Right lobe of liver (tissue), 6 donors: ENCODE measurements at regions not wholly inside any gene's neighbourhood (a gene's known extent, or its start where the extent isn't known, plus 50 kb on each side); places are given as distances from the start of the nearest gene placed in this dataset.
A peak's percentile ranks its signal among the peaks of the same experiment; 100 is the strongest.

Source experiments
- ATAC-seq, 4 donors: fragments of 200-7000 bp; cut with Tn5 transposase; one replicate each; pipeline ENCODE4 v1.9.1; 2020; ENCODE audit warnings: mild to moderate bottlenecking in 4 of 4, moderate library complexity in 4 of 4
- DNase-seq, 3 donors: peaks; one replicate each; pipeline ENCODE4 v3.0.0-alpha.2; 2020
- H3K27ac ChIP-seq, 3 donors: fragments of 200-600 bp; one replicate each; pipeline ENCODE4 v1.8.0; 2022
- H3K27me3 ChIP-seq, 2 donors: fragments of 200-600 bp; one replicate each; pipeline ENCODE4 v1.8.0; 2022
- H3K36me3 ChIP-seq, 4 donors: fragments of 200-600 bp; sonication (generic) in 1 of 4; one replicate each; pipeline versions ENCODE4 v1.5.1 to v1.8.0; 2017 to 2022; ENCODE audit warnings: control low read depth in 1 of 4
- H3K4me1 ChIP-seq, 4 donors: fragments of 200-600 bp; sonication (generic) in 1 of 4; one replicate each; pipeline versions ENCODE4 v1.5.1 to v1.8.0; 2017 to 2022; ENCODE audit warnings: control low read depth in 1 of 4
- H3K4me3 ChIP-seq, 3 donors: fragments of 200-600 bp; one replicate each; pipeline ENCODE4 v1.8.0; 2022
- H3K9me3 ChIP-seq, 4 donors: fragments of 200-600 bp; sonication (generic) in 1 of 4; one replicate each; pipeline versions ENCODE4 v1.5.1 to v1.8.0; 2017 to 2022; ENCODE audit warnings: control low read depth in 1 of 4
- CTCF ChIP-seq, 4 donors: fragments of 200-600 bp in 3 of 4; fragments of 450-650 bp in 1 of 4; IDR thresholded peaks; one replicate each; pipeline versions ENCODE4 v1.5.1 to v1.8.0; 2016 to 2022; ENCODE audit warnings: antibody characterized with exemption in 4 of 4, mild to moderate bottlenecking in 2 of 4
- POLR2A ChIP-seq: fragments of 450-650 bp; IDR thresholded peaks from one replicate; pipeline ENCODE4 v1.6.1; 2017; ENCODE audit warnings: antibody characterized with exemption, mild to moderate bottlenecking
- WGBS: methylation state at CpG from one replicate; pipeline ENCODE4 v1.1.6; 2018; ENCODE audit warnings: low coverage, low lambda C conversion rate; ENCODE audit not compliant: insufficient coverage; ENCODE audit errors: missing lambda C conversion rate; 5-methylcytosine and 5-hydroxymethylcytosine counted together
- intact Hi-C, 2 donors: fragments of 100-400 bp; cut with DNase I; formaldehyde crosslinking; loops; one replicate each; pipeline versions ENCODE4 v1.11.2 to v1.14.1; 2022
- donor health status: DM: no; HTN: yes; CAD: no.
- donor health status: DM: no; HTN: no; CAD: no.
- donor health status: DM: no; HTN: no; CAD: no.
- donor health status: DM: no; HTN: yes; CAD: no.
- donor health status: DM: no; HTN: yes; CAD: no.

DNA sequence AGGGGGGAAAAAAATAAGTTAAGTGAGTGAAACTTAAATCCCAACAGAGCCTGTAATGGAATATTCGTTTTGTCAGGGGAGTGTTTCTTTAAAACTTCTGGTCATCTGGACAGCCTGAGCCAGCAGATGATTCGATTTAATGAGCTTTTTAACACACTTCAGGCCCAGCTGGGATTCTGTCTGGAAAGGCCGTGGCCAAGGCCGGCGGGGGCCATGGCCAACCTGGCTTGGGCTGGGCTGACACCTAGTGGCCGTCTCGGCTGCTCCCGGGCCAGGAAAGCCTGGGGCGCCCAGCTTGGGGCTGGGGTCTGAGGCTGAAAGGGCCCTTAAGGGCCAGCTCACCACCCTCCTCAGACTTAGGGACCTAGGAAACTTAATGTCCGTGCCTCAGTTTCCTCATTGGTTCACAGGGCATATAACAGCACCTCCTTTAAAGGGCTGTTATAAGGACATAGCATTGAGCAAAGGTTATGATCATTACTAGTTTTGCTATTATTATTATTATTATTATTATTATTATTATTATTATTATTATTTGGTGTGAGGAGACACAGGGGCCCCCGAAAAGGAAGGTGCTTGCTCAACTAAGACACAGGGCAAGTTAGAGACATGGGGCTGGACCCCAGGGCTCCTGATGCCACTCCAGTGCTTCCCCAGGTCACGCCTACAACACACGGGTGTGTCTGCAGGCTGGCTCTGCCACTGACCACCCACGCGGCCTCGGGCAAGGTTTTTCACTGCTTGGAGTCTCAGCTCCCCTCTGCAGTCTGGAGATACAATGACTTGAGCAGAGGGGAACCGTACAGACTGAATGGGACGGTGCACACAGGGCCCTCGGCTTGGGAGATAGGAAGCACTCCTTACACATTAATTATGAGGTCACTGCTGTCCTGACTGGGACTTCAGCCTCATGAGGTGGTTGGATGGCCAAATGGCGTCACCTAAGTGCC is 84.0 kb downstream of the SYNE3 start:
- WGBS: 40% methylated on average over 16 of the region's 20 CpGs
- H3K9me3 ChIP-seq: no peaks in the 10 kb centered on the region
- H3K36me3 ChIP-seq: peaks cover 0 to 9% (median 0%) of the 10 kb centered on the region in 4 donors
- no peak overlapping the region for H3K4me3 ChIP-seq
- ATAC-seq (peak; percentile 70 to 79 (median 76)), DNase-seq (peak; percentile 61 to 65 (median 64))
- no peak for TF ChIP-seq POLR2A
- TF ChIP-seq CTCF (IDR thresholded peaks at IDR 0.05): peak; percentile 73 to 90 (median 86)
- intact Hi-C loops: no loop called here
- H3K27me3 ChIP-seq: no peaks in the 10 kb centered on the region
- peaks cover 0 to 33% (median 14%) of the 10 kb centered on the region in 4 donors for H3K4me1 ChIP-seq
- H3K27ac ChIP-seq: peak overlapping the region in 2 of 3 donors; percentile 17 to 63

DNA sequence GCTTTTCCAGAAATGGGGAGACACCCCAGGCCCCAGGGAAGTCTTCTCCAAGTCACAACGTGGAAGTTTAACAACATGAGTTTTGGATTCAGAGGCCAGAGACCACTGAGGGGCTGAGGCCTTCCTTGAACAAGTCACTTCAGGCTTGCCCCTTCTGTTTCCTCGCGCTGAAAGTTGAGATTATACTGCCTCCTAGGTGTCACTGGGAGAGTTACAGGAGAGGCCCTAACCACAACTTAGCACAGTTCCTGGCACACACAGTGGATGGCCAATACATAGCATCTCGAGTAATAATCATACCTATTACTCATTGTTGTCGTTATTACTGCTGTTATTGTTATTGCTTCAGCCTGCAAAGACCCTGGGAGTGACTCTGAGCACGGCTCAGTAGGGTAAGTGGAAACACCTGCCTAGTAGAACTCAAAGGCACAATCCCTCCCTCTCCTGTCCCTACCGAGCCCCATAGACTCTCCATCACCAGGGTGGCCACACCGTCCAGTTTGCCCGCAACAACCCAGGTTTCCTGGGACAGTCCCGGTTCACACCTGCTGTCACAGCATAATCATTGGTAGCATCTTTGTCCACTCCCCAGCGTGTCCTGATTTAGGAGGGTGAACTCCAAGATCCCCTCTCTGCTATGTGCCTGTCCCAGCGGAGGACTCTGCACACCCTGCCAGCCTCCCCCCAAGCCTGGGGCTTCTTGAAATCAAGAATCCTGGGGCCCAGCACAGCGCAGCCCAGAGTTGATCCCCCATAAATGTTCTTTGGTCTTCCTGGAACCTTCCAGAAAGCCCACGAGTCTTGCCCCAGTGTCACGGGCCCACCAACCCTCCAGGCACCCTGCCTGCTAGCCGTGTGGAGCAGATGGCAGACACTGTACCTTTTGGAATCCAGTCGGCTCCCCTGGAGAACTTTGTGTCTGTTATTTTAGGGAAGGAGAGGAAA is 85.0 kb downstream of the SYNE3 start:
- intact Hi-C loops: no loop called here
- 66% methylated on average over 13 of the region's 17 CpGs for WGBS
- H3K4me3 ChIP-seq: no peak overlapping the region
- H3K36me3 ChIP-seq: peaks cover 0 to 2% (median 0%) of the 10 kb centered on the region in 4 donors
- DNase-seq (no peak), ATAC-seq (peak in 2 of 4 donors; percentile 11 to 36)
- H3K9me3 ChIP-seq: no peaks in the 10 kb centered on the region
- H3K27ac ChIP-seq: peak overlapping the region in 1 of 3 donors; percentile 17
- H3K27me3 ChIP-seq: no peaks in the 10 kb centered on the region
- no peak for TF ChIP-seq POLR2A
- TF ChIP-seq CTCF (IDR thresholded peaks at IDR 0.05): peak; percentile 26 to 51 (median 45)
- peaks cover 0 to 33% (median 14%) of the 10 kb centered on the region in 4 donors for H3K4me1 ChIP-seq

GRCh38 chr14:95428557-95428956 is 87.9 kb downstream of the SYNE3 start:
- intact Hi-C loops: no loop called here
- DNase-seq (no peak), ATAC-seq (no peak)
- Histone ChIP-seq H3K36me3 (no peaks in the 10 kb centered on the region), H3K9me3 (no peaks in the 10 kb centered on the region), H3K27ac (no peak overlapping the region), H3K27me3 (no peaks in the 10 kb centered on the region), H3K4me1 (peaks cover 0 to 32% (median 13%) of the 10 kb centered on the region in 4 donors), H3K4me3 (no peak overlapping the region)
- WGBS: 84% methylated on average over 4 of the region's 4 CpGs
- TF ChIP-seq POLR2A (no peak), CTCF (IDR thresholded peaks at IDR 0.05) (no peak)

DNA sequence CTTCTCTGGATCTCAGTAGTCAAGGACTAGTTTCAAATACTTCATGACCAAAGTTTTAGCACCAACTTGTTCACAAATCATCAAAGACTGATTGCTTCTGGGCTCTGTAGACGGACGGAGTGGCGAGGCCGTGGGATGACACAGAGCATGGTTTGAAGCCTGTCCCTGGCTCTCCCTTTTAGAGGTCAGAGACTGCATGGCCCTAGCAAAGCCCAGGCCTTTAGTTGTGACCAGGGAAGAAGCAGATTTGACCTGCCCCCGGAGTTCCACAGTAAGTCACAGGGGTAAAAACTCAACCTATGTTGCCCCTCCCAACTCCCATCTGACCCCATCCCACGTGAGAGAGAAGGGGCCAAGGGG is 90.4 kb downstream of the SYNE3 start:
- peak; percentile 5 to 34 (median 7) for ATAC-seq
- intact Hi-C loops: no loop called here

More for the DNA sequence above, 90.4 kb downstream of the SYNE3 start:
- WGBS: 73% methylated on average over 5 of the region's 6 CpGs
- Histone ChIP-seq H3K4me3 (no peak overlapping the region), H3K4me1 (peaks cover 0 to 18% (median 4%) of the 10 kb centered on the region in 4 donors), H3K9me3 (no peaks in the 10 kb centered on the region), H3K36me3 (no peaks in the 10 kb centered on the region), H3K27me3 (no peaks in the 10 kb centered on the region), H3K27ac (peak overlapping the region in 1 of 3 donors; percentile 3)
- no peak for DNase-seq
- no peak for TF ChIP-seq POLR2A
- TF ChIP-seq CTCF (IDR thresholded peaks at IDR 0.05): no peak
